IPS-NIHi11 (cell line): ENCODE measurements at regions not wholly inside any gene's neighbourhood (a gene's known extent, or its start where the extent isn't known, plus 50 kb on each side); places are given as distances from the start of the nearest gene placed in this dataset.

Source experiments
- DNase-seq: peaks from one replicate; pipeline ENCODE4 v3.0.0; 2012; ENCODE audit warnings: mixed read lengths, low spot score

GRCh38 chr16:87182759-87183158, 134.4 kb downstream of the C16orf95 start:
- no peak for DNase-seq

GRCh38 chr16:87183647-87184046, 133.5 kb downstream of the C16orf95 start:
- DNase-seq = no peak

DNA sequence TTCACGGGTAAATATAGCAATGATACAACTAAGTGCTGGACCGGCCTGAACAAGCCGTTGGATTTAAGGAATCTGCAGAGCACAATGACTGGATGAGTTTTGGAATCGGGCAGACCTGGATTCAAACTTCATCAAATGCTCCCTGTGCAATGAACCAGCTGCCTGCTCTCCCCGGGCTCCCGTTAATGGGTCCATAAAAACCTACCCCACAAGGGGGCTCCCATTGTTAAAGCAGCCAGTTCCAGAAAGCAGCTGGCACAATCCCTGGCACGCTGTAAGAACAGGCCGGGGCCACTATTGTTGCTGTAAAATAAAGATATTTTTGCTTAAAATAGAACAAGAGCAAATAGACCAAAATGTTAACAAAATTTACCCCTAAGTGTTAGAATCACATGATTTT, 131.9 kb downstream of the C16orf95 start:
- DNase-seq = peak; percentile 49

GRCh38 chr16:87185983-87186382, 131.2 kb downstream of the C16orf95 start:
- no peak for DNase-seq

- peak; percentile 71 for DNase-seq
These were observed 130.7 kb downstream of the C16orf95 start for GRCh38 chr16:87186446-87186845.

DNA sequence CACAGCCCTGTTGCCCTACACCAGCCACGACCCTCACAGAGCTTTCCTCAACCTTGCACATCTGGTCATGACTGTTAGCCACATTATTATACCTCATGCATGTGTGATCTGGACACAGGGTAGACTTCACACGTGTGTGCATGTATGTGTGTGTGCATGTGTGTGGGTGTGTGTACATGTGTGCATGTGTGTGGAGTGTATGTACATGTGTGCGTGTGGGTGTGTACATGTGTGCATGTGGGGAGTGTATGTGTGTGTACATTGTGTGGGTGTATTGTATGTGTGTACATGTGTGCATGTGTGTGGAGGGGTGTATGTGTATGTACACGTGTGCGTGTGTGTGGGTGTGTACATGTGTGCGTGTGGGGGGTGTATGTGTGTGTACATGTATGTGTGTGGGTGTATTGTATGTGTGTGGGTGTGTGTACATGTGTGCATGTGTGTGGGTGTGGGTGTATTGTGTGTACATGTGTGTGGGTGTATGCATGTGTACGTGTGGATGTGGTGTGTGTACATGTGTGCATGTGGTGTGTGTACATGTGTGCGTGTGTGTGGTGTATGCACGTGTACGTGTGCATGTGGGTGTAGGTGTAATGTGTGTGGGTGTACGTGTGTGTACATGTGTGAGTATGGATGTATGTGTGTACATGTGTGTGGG, 130.2 kb downstream of the C16orf95 start:
- DNase-seq = no peak

DNA sequence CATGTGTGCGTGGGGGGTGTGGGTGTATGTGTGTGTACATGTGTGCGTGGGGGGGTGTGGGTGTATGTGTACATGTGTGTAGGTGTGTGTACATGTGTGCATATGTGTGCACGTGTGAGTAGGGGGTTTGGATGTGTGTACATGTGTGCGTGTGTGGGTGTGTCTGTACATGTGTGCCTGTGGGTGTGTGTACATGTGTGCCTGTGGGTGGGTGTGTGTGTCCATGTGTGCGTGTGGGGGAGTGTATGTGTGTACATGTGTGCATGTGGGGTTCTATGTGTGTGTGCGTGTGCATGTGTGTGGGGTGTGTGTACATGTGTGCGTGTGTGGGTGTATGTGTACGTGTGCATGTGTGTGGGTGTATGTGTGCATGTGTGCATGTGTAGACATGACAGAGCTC, 129.1 kb downstream of the C16orf95 start:
- no peak for DNase-seq

DNA sequence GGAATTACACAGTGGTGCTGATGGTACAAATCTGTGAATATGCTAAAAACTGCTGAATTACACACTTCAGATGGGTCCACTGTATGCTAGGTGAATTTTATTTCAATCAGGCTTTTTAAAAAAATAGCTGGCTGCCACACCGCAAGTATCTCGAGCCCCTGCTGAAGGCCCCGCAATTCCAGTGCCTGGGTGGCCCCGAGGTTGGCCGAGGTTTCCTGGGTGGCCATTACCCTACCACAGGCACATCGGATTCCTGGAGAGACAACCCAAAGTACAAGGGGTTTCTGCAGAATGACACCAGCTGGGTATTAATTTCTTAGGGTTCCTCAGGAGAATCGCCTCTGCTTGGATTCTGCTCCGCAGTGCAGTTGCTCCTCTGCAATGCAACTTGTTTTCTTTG, 127.8 kb downstream of the C16orf95 start:
- no peak for DNase-seq

GRCh38 chr16:87190288-87191230, 126.6 kb downstream of the C16orf95 start:
- DNase-seq = no peak

DNA sequence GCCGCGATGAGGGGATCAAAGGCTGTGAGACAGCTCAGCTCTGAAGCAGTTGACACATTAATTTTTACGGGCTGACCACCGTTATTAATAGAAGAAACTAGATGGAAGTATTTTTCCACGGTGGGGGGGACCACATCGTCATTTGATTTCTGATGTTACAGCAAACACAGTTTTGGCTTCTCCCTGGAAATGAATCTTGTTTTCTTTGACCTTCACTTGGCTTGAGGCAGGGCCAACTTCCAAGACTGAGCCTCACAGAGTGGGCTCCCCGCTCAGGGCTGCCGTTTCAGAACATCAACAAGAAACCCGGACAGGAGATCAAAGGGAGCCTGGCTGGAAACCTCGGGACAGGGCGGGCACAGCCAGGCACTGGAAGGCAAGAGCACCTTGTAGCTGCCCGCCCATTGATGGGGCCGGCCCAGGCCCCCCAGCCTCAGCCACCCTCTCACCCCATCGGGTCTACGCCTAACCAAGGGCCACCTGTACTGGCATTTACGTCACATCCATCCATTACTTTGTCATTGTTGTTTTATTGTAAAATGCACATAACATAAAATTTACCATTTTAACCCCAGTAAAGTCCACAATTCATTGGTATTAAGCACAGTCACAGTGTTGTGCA, 124.6 kb downstream of the C16orf95 start:
- DNase-seq = no peak

GRCh38 chr16:87194172-87194571, 123.0 kb downstream of the C16orf95 start:
- DNase-seq = no peak

DNA sequence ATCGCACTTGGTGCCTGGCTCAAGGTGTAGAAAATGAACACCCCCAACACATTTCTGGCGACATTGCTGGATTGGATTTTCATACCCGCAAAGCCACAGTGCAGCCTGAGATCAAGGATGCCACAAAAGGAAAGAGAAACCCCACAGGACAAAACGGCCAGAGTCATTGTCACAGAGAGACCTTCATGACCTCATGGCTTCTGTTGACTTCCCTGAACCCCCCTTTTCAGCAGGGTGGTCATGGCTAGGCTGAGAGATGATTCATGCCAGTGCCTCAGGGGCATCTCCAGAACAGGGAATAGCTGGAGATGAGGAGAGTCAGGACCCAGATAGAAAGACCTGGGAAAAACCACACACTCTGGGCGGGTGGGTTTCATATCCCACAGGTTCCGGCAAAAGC, 122.0 kb downstream of the C16orf95 start:
- DNase-seq = no peak

DNA sequence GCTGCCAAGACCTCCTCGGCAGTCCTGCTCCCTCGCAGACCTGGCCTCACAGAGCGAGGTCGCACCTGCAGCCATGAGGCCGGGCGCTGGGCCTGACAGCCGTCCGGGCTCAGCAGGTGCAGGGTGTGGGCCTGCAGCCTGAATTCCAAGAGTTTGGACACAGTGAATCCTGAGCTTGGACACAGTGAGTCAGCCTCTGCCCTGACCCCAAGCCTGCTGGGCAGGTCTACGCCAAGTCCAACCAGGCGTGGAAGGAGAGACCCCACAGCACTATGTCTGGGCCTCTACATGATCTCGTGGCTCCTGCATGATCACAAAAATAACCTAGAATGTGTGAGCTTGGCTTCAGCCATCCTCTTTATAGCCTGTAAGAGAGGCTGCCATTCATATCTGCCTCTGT, 121.0 kb downstream of the C16orf95 start:
- no peak for DNase-seq

- DNase-seq = no peak
These were observed 120.5 kb downstream of the C16orf95 start for GRCh38 chr16:87196661-87197060.

DNA sequence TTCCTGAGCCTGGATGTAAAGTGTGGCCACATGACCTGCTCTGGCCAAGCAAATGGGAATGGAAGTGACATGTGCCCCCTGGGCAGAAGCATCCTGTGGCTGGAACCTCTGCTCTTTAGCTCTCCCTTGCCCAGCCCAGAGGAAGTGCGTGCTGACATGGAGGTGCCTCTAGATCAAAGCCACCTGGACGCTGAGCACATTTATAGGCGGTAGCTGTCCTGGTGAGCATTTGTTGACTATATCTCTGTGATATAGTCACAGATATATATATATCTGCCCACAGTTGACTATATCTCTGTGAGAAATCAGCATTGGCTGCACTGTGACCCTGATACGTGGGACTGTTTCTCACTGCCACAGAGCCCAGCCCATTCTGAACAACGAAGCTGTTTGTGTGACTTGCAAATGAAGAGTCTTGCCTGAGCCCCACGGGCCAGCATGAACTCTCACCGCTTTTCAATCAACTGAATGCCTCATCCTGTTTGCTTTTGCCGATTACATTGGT, 118.8 kb downstream of the C16orf95 start:
- peak; percentile 45 for DNase-seq

DNA sequence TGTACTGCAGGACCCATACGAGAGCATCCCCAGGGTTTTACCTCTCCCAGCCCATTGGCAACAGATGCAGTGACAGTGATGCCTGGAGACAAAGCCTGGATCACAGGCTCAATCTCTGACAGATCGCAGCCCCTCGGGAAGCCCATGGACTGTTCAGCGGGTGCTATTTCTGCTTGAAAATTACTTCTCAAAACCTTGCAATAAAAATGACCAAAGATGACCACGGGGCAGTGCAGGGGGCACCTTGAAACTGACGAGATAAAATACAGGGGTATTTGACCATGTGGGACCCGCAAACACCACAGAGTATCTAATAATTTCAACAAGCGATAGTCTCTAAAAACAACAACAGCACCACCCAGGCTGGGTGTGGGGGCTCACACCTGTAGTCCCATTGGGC, 118.3 kb downstream of the C16orf95 start:
- DNase-seq = no peak

DNA sequence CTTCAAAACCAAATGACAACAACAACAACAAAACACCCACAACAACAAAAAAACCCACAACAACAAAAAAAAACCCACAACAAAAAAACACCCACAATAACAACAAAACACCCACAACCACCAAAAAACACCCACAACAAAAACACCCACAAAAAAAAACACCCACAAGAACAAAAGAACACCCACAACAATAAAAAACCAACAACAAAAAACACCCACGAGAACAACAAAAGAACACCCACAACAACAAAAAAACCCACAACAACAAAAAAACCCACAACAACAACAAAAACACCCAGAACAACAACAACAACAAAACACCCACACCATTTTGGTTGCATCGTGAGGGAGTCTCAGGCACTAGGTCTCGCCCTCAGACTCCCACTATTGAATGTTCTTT, 117.8 kb downstream of the C16orf95 start:
- no peak for DNase-seq

- no peak for DNase-seq
These were observed 117.3 kb downstream of the C16orf95 start for GRCh38 chr16:87199901-87200300.

GRCh38 chr16:87200637-87201036, 116.6 kb downstream of the C16orf95 start:
- no peak for DNase-seq

- DNase-seq = no peak
These were observed 116.1 kb downstream of the C16orf95 start for GRCh38 chr16:87201052-87201451.

DNA sequence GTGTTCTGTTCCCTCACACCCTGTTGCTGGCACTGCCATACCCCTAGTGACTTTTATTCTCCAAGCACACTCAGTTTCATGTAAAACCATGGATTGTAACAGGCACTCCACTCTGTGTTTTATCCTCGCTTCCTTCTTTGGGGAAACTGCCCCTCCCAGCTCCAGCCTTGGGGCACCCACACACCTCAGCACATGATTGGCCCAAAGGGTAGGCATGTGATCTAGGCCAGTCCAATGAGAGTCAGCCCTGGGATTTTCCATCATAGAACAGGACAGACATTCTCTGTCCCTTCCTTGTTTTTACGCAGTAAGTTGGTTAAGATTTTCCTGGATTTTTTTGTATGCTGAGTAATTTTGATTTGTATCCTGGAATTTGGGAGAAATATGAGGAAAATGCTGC, 115.4 kb downstream of the C16orf95 start:
- no peak for DNase-seq

DNA sequence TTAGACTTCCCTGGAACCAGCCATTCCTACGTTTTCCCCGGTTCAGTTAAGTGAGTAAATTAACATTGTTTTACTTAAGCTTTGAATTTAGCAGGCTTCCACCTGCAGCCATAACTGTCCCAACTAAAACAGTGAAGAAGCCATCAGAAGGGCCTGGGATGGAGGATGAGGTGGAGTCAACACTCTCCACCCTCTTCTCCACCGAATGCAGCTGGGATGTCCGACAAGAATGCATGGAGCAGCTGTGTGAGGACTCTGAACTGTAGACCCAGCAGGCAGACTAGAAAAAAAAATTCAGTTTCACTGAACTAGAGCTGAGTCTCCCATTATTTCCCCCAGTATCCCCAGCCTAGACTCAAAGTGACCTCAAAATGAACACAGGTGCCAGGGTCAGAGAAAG, 114.8 kb downstream of the C16orf95 start:
- no peak for DNase-seq
